ENCODE measurements at regions not wholly inside any gene's neighbourhood (a gene's known extent, or its start where the extent isn't known, plus 50 kb on each side); places are given as distances from the start of the nearest gene placed in this dataset.

- CTCF ChIA-PET: interaction anchor here (1.4 kb wide), 1 partner anchor 157 kb away, joined by 4 read pairs; no protein-coding TSS in a partner anchor
- Histone ChIP-seq H3F3A (replicated peaks; ENCODE audit: insufficient read depth) (no peaks in the 10 kb centered on the region), H3K9me3 (no peaks in the 10 kb centered on the region), H3K4me1 (ENCODE audit: control insufficient read depth in 1 of 2, insufficient read depth in 2 of 2, low read depth in 1 of 2, low read length in 1 of 2) (no peaks in the 10 kb centered on the region; a peak in 1 of 4 replicates), H3K36me3 (replicated peaks in 1 of 2; ENCODE audit: control insufficient read depth in 1 of 2, insufficient read depth in 2 of 2, low read length in 1 of 2) (no peaks in the 10 kb centered on the region), H3K4me3 (ENCODE audit: low read depth in 2 of 2, low read length in 1 of 2) (no peak overlapping the region), H2AFZ (ENCODE audit: low read depth) (no peak overlapping the region), H4K20me1 (ENCODE audit: insufficient read depth) (no peaks in the 10 kb centered on the region), H3K27me3 (ENCODE audit: insufficient read depth) (no peaks in the 10 kb centered on the region), H3K9ac (no peak overlapping the region), H3K27ac (ENCODE audit: low read depth in 2 of 2, low read length in 1 of 2) (no peak overlapping the region), H3K79me2 (ENCODE audit: insufficient read depth) (no peaks in the 10 kb centered on the region), H3K9me2 (no peaks in the 10 kb centered on the region), H3K4me2 (no peak overlapping the region)
- POLR2A ChIA-PET: no interaction called here
- TF ChIP-seq PBX3 (IDR thresholded peaks at IDR 0.05): no peak
- no peak for TF ChIP-seq IRF3 (IDR thresholded peaks at IDR 0.05; ENCODE audit: low read depth, low read length)
- no peak for TF ChIP-seq JUND (IDR thresholded peaks at IDR 0.05)
- no peak for TF ChIP-seq GABPA (IDR thresholded peaks at IDR 0.05; ENCODE audit: low read depth)
- TF ChIP-seq TCF12 (IDR thresholded peaks at IDR 0.05): no peak
- no peak for TF ChIP-seq RFX5 (IDR thresholded peaks at IDR 0.05; ENCODE audit: low read length)
- TF ChIP-seq FOXM1 (IDR thresholded peaks at IDR 0.05; ENCODE audit: low read depth): no peak
- TF ChIP-seq ZBTB33 (IDR thresholded peaks at IDR 0.05; ENCODE audit: borderline replicate concordance, low read depth): no peak
- no peak for TF ChIP-seq REST (IDR thresholded peaks at IDR 0.05; ENCODE audit: low read depth, low read length)
- TF ChIP-seq YY1 (IDR thresholded peaks at IDR 0.05; ENCODE audit: low read depth): no peak
- no peak for TF ChIP-seq GATA2 (CRISPR knock-in tag; IDR thresholded peaks at IDR 0.05)
- TF ChIP-seq USF2 (IDR thresholded peaks at IDR 0.05; ENCODE audit: borderline replicate concordance, low read depth, low read length): no peak
- no peak for TF ChIP-seq RXRA (IDR thresholded peaks at IDR 0.05; ENCODE audit: borderline replicate concordance, low read depth)
- WGBS (ENCODE audit: low lambda C conversion rate): 65% methylated on average over 6 of the region's 6 CpGs
- DNase-seq: no peak
These were observed 206.7 kb upstream of the TBC1D5 start for GRCh38 chr3:17949101-17949500.

All from SK-N-SH (cell line).